ENCODE measurements at regions not wholly inside any gene's neighbourhood (a gene's known extent, or its start where the extent isn't known, plus 50 kb on each side); places are given as distances from the start of the nearest gene placed in this dataset.

DNA sequence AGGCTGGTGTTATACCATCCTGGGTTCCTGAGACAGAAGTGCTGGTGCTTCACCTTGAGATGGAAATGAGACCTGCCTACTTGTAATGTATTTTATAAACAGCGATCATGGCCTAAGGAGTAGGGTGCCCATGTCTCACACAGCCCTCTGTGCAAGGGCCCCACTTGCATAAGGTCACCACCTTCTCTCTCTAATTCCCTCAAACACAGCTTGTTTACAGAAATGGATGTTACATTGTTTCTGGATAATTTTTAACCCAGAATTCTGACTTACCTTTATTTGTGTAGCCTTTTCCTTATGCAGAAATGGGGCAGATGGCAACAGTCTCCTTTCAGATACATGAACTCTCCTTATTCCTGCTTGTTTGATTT lies 95.1 kb upstream of the UMPS start:
- Histone ChIP-seq H4K20me1 (ENCODE audit: insufficient read depth, low read length) (no peaks in the 10 kb centered on the region), H2AFZ (ENCODE audit: low read length) (no peak overlapping the region), H3K9me3 (ENCODE audit: low read length) (no peaks in the 10 kb centered on the region), H3K4me1 (ENCODE audit: insufficient read depth, low read length, poor library complexity, severe bottlenecking) (no peaks in the 10 kb centered on the region), H3K27ac (ENCODE audit: low read depth, low read length, poor library complexity, severe bottlenecking) (no peak overlapping the region), H3K4me3 (ENCODE audit: low read depth, low read length, poor library complexity, severe bottlenecking) (no peak overlapping the region), H3K9me2 (ENCODE audit: insufficient read depth, low read length) (no peaks in the 10 kb centered on the region), H3K79me2 (ENCODE audit: insufficient read depth, low read depth, low read length) (no peaks in the 10 kb centered on the region), H3K4me2 (ENCODE audit: low read length) (no peak overlapping the region), H3K36me3 (ENCODE audit: insufficient read depth, low read length) (no peaks in the 10 kb centered on the region)
- no peak for DNase-seq (ENCODE audit: low spot score)
- ChIA-PET CTCF (ENCODE audit: unreplicated experiment) (no interaction called here), POLR2A (no interaction called here)
- intact Hi-C loops (cut with micrococcal nuclease; ENCODE audit: unreplicated experiment), result no loop called here
- no peak for TF ChIP-seq EZH2phosphoT487 (IDR thresholded peaks at IDR 0.05; ENCODE audit: borderline replicate concordance, low read depth, low read length)
- TF ChIP-seq, protein P1, sequence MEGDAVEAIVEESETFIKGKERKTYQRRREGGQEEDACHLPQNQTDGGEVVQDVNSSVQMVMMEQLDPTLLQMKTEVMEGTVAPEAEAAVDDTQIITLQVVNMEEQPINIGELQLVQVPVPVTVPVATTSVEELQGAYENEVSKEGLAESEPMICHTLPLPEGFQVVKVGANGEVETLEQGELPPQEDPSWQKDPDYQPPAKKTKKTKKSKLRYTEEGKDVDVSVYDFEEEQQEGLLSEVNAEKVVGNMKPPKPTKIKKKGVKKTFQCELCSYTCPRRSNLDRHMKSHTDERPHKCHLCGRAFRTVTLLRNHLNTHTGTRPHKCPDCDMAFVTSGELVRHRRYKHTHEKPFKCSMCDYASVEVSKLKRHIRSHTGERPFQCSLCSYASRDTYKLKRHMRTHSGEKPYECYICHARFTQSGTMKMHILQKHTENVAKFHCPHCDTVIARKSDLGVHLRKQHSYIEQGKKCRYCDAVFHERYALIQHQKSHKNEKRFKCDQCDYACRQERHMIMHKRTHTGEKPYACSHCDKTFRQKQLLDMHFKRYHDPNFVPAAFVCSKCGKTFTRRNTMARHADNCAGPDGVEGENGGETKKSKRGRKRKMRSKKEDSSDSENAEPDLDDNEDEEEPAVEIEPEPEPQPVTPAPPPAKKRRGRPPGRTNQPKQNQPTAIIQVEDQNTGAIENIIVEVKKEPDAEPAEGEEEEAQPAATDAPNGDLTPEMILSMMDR (conservative IDR thresholded peaks at IDR 0.05; ENCODE audit: low read length), result no peak
- BruUV-seq (replicated peaks), result no TSS peak

DNA sequence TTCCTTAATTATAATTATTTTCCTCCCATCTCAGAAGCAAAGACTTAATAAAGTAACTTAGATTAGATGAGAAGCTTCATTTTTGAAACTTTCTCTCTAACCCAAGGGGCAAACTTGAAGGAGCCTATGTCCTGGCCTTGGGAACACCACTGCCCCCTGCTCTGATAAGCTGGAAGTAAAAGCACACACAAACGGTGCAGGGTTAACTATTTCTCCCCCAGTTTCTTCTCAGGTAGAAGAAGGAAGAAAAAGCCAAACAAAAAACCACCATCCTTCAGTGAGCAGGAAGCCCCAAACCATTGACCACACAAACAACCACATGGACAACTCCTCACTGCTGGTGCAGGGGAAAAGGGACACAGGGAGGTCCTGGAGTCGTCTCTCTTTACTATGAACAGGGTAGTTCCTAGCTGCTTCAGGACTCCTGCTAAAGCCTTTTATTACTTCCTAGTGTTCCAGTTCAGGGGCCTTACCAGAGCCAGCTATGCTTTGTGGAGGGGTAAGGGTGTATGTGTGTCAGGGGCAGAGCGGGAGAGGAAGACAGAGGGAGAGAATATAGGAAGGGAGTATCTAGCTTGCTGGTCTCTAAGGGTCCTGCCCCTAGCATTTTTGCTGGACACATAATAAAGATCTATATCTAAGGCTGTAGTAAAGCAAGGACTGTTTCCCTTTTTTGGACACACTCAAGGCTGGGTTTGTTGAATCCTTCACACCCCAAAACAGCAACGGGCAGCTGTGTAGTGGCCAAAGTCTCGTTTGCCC lies 94.0 kb upstream of the UMPS start:
- H3K4me3 ChIP-seq (ENCODE audit: low read depth, low read length, poor library complexity, severe bottlenecking), result no peak overlapping the region
- H3K4me1 ChIP-seq (ENCODE audit: insufficient read depth, low read length, poor library complexity, severe bottlenecking), result no peaks in the 10 kb centered on the region
- no peak for DNase-seq (ENCODE audit: low spot score)
- no peaks in the 10 kb centered on the region for H3K36me3 ChIP-seq (ENCODE audit: insufficient read depth, low read length)
- no peak overlapping the region for H3K27ac ChIP-seq (ENCODE audit: low read depth, low read length, poor library complexity, severe bottlenecking)
- no peaks in the 10 kb centered on the region for H3K9me2 ChIP-seq (ENCODE audit: insufficient read depth, low read length)
- no TSS peak for BruUV-seq (replicated peaks)
- no peaks in the 10 kb centered on the region for H3K9me3 ChIP-seq (ENCODE audit: low read length)
- H4K20me1 ChIP-seq (ENCODE audit: insufficient read depth, low read length), result no peaks in the 10 kb centered on the region
- no peak overlapping the region for H3K4me2 ChIP-seq (ENCODE audit: low read length)
- intact Hi-C loops (cut with micrococcal nuclease; ENCODE audit: unreplicated experiment), result no loop called here
- ChIA-PET CTCF (ENCODE audit: unreplicated experiment) (no interaction called here), POLR2A (no interaction called here)
- no peaks in the 10 kb centered on the region for H3K79me2 ChIP-seq (ENCODE audit: insufficient read depth, low read depth, low read length)
- TF ChIP-seq EZH2phosphoT487 (IDR thresholded peaks at IDR 0.05; ENCODE audit: borderline replicate concordance, low read depth, low read length), result no peak
- TF ChIP-seq, protein P1 (conservative IDR thresholded peaks at IDR 0.05; ENCODE audit: low read length), result no peak
- no peak overlapping the region for H2AFZ ChIP-seq (ENCODE audit: low read length)

- Histone ChIP-seq H3K36me3 (ENCODE audit: insufficient read depth, low read length) (no peaks in the 10 kb centered on the region), H3K4me2 (ENCODE audit: low read length) (no peak overlapping the region), H3K9me3 (ENCODE audit: low read length) (no peaks in the 10 kb centered on the region), H3K4me1 (ENCODE audit: insufficient read depth, low read length, poor library complexity, severe bottlenecking) (no peaks in the 10 kb centered on the region), H4K20me1 (ENCODE audit: insufficient read depth, low read length) (no peaks in the 10 kb centered on the region), H3K9me2 (ENCODE audit: insufficient read depth, low read length) (no peaks in the 10 kb centered on the region), H3K27ac (ENCODE audit: low read depth, low read length, poor library complexity, severe bottlenecking) (no peak overlapping the region), H2AFZ (ENCODE audit: low read length) (no peak overlapping the region), H3K79me2 (ENCODE audit: insufficient read depth, low read depth, low read length) (no peaks in the 10 kb centered on the region), H3K4me3 (ENCODE audit: low read depth, low read length, poor library complexity, severe bottlenecking) (no peak overlapping the region)
- no peak for DNase-seq (ENCODE audit: low spot score)
- no TSS peak for BruUV-seq (replicated peaks)
- CTCF ChIA-PET (ENCODE audit: unreplicated experiment), result no interaction called here
- intact Hi-C loops (cut with micrococcal nuclease; ENCODE audit: unreplicated experiment), result no loop called here
- TF ChIP-seq, protein P1 (conservative IDR thresholded peaks at IDR 0.05; ENCODE audit: low read length), result no peak
- TF ChIP-seq EZH2phosphoT487 (IDR thresholded peaks at IDR 0.05; ENCODE audit: borderline replicate concordance, low read depth, low read length), result no peak
- POLR2A ChIA-PET, result no interaction called here
Measured at GRCh38 chr3:124636863-124637296, 93.4 kb upstream of the UMPS start.

All from OCI-LY7 (cell line).